Heart left ventricle (tissue), 13 donors: ENCODE measurements at regions not wholly inside any gene's neighbourhood (a gene's known extent, or its start where the extent isn't known, plus 50 kb on each side); places are given as distances from the start of the nearest gene placed in this dataset.

ENCODE experiments used
- POLR2A ChIP-seq, 2 donors: fragments of 450-650 bp; IDR thresholded peaks; one replicate each; pipeline ENCODE4 v1.6.1; 2017; ENCODE audit warnings: antibody characterized with exemption in 2 of 2, mild to moderate bottlenecking in 2 of 2, moderate library complexity in 2 of 2
- TF ChIP-seq, protein P1 (sequence below), 12 donors: fragments of 200-600 bp; sonication (generic) in 4 of 12; IDR thresholded peaks; one replicate each; pipeline versions ENCODE4 v1.5.0 to v1.8.0; 2018 to 2022; ENCODE audit warnings: antibody characterized with exemption in 12 of 12, mild to moderate bottlenecking in 5 of 12
- donor health status: ischemic (EF 13 %, LVEDD 7.1; RV severe dilation, severe dysfunction).
- donor health status: DM: no; HTN: yes; CAD: no.
- donor health status: DM: no; HTN: no; CAD: no.
- donor health status: ischemic (EF 25% LVEDD 6.9; RV normal size, moderate dysfunction).
- donor health status: ischemic (EF 25% LVEDD 5.7; RV mildly dilated, moderate dysfunction).
- donor health status: ischemic (EF 35%, LVEDD 5.7; RV mildly dilated, moderate dysfunction).
- donor health status: nonischemic (EF 11% LVEDD 7.7; RV severe dilation, severe dysfunction).
- donor health status: DM: yes; HTN: yes; CAD: no.
- donor health status: PGD.
- donor health status: ischemic (EF 29% LVEDD 5.4; RV normal size, mild dysfunction).
- donor health status: nonischemic (EF 23%, LVEDD 6.1; RV moderate dilation, normal function).

DNA sequence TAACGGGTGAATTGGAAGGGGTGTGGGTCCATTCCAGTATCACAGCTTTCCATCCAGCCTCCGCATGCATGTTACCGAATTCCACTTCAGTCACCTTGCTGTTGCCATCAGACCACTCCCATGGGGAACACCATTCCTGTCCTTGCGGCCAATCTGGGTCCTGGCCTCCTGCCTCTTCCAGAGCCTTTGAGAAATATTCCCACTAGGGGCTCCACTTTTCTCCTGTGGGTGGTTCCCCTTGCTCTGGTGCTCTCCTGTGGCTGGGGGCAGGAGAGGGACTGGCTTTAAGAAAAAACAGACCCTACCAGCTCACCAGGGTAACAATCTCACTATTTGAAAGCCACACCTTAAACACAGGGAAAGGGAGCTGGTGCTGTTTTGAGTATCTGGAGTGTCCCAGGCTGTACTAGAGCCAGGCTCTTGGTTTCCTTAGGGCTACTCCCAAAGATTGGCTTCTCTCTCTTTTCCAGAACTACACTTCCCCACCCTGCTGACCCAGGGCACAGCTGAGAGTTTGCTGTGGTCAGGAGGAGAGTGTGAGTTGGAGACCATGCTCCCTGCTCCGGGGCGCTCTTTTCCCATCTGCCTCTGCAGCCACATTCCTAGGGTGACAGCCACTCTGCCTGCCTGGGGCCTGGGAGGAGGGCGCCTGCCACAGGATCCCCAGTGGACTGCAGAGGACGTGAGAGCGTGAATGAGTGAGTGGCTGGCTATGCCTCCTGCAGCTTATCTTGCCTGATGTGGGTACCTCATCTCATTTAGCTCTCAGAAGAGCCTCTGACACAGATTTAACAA, 460.8 kb upstream of the HS6ST1 start:
- no peak for TF ChIP-seq POLR2A (IDR thresholded peaks at IDR 0.05)
- TF ChIP-seq, protein P1, sequence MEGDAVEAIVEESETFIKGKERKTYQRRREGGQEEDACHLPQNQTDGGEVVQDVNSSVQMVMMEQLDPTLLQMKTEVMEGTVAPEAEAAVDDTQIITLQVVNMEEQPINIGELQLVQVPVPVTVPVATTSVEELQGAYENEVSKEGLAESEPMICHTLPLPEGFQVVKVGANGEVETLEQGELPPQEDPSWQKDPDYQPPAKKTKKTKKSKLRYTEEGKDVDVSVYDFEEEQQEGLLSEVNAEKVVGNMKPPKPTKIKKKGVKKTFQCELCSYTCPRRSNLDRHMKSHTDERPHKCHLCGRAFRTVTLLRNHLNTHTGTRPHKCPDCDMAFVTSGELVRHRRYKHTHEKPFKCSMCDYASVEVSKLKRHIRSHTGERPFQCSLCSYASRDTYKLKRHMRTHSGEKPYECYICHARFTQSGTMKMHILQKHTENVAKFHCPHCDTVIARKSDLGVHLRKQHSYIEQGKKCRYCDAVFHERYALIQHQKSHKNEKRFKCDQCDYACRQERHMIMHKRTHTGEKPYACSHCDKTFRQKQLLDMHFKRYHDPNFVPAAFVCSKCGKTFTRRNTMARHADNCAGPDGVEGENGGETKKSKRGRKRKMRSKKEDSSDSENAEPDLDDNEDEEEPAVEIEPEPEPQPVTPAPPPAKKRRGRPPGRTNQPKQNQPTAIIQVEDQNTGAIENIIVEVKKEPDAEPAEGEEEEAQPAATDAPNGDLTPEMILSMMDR (IDR thresholded peaks at IDR 0.05): no peak
